ENCODE measurements at regions not wholly inside any gene's neighbourhood (a gene's known extent, or its start where the extent isn't known, plus 50 kb on each side); places are given as distances from the start of the nearest gene placed in this dataset.
"Not testable (repeated sequence)": the region's sequence is repeated elsewhere in the genome, so short reads cannot be mapped to it uniquely, and the experiment has no call there.

DNA sequence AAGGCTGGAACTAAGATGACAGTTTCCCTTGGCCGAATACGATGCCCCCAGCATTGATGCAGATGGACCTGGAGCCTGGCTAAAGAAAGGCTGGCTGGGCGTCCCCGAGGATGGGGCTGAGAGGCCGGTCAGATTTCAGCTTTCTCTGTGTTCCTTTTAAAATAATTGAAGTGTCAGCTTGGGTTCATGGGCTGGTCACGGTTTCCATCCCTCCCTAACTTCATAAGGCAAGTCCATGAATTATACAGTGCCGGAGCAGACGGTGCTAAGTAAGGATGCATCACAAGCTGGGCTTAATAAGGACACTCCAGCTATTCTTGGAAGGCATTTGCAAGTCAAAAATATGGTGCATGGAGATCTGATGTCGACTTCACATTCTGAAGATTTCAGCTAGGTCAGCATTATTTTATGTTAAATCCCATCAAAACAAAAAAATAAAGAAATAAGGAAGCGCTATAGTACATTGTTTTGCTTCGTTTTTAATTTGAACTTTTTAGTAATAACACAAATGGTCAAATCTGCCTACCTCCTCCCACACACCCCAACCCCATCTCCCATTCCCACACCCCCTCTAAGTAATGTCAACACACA is 220.8 kb downstream of the RPLP1 start:
- no peak for DNase-seq (ENCODE audit: low read depth, low spot score)

DNA sequence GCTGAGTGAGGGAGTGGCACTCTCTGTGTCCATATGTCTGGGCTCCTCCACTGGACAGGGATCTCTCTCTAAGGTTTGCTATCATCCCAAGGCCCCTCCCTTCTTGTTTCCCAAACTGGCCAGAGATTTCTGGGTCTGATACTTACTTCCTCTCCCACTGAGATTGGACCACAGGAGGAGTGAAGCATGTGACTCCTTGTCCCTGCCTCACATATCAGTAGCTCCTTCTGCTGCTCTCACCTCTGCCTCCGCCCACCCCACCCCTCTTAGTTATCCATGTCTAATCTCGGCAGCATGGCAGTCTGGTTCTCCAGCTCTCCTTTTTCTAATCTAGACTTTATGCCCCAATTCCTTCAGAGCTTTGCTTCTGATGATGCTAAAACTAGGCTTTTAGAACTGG is 223.1 kb downstream of the RPLP1 start:
- DNase-seq (ENCODE audit: low read depth, low spot score), result no peak

DNA sequence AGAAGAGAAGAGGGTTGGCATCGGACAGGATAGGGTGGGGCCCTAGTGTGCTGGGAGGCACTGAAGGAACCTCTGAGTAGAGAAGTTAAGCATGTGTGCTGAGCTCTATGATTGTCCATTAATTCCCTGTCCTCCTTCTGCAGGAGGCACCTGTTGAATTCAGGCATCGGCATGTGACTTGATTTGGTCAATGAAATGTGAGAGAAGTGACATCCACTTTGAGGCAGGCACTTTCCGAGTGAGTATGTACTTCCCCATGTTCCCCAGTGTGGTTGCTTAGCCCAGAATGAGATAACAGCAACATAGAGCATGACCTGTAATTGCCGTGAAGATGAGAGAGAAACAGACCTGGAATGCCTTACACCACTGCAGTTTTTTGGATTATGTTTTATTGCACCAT is 224.8 kb downstream of the RPLP1 start:
- DNase-seq (ENCODE audit: low read depth, low spot score), result no peak

DNA sequence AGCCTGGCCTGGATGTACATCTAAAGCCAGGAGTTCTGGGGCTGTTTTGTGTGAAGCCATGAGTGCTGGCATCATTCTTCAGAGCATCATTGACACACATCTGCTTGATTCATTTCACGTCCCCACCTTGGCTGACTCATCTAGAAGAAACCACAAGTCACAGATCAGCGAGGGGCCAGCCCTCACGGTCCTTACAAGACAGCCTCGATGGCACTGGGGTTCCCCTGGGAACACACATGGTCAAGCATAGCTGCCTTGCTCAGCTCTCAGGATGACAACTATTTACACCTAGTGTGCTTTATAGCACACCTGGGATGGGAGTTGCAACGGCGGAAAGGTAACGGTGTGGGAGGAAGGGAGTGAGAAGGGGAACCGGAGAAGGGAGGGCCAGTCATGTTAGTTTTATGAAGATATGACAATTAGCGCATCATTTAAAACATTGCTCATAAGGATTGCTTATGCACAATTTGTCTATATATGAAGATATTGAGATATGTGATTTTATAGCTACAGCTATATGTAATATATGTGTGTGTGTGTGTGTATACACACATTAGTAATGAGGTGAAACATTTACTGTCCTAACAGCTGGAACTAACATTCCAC is 227.1 kb downstream of the RPLP1 start:
- DNase-seq (ENCODE audit: low read depth, low spot score), result no peak

DNA sequence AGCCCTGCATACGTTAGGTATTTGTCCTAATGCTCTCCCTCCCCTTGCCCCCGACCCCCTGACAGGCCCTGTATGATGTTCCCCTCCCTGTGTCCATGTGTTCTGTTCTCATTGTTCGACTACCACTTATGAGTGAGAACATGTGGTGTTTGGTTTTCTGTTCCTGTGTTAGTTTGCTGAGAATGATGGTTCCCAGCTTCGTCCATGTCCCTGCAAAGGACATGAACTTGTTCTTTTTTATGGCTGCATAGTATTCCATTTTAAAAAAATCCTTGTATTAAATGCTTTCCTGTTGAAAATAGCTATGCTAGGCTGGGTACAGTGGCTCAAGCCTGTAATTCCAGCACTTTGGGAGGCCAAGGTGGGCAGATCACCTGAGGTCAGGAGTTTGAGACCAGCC is 232.2 kb downstream of the RPLP1 start:
- DNase-seq (ENCODE audit: low read depth, low spot score), result not testable (repeated sequence)

DNA sequence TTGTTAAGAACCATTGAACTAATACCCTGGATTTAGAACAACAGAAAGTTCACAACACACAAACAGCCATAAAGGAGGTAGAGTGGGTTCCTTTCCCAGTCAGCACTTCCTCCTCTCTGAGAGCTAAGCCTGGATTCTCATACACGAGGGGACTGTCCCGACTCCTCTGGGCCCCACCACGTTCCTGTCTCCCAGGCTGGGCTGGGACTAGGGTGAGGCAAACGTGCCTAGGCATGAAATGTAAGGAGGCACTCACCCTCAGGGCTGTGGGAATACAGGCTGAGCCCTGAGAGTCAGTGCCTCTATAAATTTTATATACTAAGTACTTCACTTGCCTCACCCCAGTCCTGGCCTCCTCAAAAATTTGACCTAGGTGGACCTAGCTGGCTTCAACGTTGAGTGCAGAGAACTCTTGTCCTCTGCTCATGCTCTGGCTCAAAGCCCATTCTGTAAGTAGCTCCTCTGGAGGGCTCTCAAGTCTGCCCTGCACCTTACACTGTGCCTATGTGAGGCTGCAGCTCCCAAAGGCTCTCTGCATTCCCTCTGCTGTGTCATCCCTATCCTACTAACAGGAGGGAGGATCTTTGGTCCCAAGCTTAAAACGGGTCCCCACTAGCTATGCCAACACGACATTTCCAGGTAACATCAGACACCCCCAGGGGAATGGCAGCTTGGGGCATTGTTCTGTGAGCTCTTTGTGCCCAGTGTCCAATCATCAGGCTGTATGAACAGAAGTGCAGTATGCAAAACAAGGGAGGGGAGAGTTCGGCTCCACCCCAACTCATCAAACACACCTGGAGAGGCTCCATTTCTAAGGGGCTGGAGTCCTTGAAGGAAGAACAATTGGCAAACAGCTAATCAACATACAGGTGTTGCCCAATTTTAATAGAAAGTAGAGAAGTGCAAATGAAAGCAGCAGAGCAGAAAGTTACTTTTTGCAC is 233.2 kb downstream of the RPLP1 start:
- DNase-seq (ENCODE audit: low read depth, low spot score), result no peak

DNA sequence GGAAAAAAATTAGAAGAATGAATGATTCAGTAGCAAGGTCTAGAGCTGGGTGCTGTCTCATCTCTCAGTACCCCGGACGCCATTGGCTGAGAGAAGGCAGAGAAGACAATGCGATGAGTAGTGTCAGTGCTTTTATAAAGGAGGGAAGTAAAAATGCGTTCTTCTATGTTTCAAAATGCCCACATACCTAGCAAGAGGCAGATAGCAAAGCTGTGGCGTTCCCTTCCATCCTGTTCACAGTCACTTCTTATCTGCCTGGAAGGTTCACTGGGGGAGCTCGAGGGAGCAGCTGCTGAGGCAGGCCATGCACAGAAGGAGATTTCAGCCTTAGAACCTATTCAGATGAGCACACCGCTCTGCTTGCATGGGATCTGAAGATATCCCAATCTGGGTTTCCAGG is 234.0 kb downstream of the RPLP1 start:
- no peak for DNase-seq (ENCODE audit: low read depth, low spot score)

DNA sequence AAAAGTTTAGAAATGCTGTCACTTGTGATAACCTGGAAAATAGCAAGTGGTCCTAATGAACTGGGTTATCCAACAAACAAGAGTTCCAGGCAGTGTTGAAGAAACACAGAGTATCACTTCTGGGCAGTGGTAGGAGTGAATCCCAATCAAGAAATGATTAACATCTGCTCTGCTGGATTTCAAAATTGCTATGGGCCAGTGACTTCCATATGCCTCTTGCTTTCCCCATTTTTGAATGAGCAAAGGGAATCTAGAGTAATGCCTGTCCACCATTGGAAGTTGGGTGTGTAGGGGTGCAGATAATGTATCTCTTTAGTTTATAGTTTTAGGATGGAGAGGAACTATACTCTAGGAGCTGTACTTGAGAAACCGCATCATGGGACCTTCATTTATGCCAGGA is 236.5 kb downstream of the RPLP1 start:
- DNase-seq (ENCODE audit: low read depth, low spot score), result no peak

DNA sequence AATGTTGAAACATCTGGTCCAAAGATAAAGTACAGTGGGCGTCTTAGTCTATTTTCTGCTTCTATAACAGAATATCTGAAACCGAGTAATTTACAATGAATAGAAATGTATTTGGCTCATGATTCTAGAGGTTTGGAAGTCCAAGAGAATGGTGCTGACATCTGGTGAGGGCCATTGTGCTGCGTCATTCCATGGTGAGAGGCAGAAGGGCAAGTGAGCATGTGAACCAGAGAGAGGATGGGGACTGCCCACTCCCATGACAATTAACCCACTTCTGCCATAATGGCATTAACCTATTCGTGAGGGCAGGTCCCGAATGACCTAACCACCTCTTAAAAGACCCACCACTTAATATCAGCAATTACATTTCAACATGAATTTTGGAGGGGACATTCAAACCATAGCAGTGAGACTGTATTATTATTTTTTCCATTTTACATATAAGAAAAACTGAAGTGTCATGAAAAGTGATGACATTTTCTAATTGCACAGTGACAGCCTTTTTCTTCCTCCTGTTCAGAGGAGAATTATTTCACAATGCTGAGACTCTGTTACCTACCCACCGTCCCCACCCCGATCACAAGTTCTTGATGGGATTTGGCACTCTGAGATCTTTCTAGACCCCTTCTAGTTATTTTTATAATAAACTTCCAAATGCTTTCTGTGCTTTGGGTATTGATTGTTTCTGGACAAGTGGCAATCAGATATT is 238.8 kb downstream of the RPLP1 start:
- no peak for DNase-seq (ENCODE audit: low read depth, low spot score)

DNA sequence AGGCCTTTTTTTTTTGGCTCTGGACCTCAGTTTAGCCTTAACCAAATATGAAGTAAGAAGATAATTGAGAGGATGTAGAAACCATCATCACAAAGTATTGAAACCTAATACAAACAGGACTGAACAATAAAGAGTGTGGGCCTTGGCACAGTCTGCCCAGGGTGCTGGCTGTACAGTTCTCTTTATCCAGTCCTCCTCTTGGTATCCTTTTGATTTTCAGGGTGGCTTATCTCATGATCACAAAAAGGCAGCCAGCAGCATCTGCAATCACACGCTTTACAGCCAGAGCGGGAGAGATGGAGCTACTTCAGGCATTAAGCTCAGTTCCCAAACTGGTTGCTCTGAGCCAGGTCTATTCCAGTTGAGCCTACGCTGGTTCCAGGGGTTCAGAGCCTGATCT is 239.7 kb downstream of the RPLP1 start:
- DNase-seq (ENCODE audit: low read depth, low spot score), result no peak

DNA sequence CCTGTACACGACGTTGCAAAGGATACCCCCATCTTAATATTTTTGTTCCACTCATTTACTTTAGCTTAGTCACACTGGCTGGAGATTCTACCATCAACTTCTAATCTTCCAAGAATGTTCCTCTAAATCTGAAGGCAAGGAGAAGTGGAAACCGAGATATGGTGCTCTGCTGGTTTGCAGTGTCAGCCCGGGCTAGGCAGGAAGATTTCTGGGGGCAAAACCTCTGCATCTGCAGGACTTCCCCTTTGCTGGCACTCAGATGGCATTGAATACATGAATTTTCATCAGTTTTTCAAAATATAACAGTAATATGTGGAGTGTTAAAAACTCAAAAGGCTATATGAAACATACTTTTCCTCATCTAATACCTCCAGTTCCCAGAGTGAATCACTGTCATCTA is 240.4 kb downstream of the RPLP1 start:
- no peak for DNase-seq (ENCODE audit: low read depth, low spot score)

DNA sequence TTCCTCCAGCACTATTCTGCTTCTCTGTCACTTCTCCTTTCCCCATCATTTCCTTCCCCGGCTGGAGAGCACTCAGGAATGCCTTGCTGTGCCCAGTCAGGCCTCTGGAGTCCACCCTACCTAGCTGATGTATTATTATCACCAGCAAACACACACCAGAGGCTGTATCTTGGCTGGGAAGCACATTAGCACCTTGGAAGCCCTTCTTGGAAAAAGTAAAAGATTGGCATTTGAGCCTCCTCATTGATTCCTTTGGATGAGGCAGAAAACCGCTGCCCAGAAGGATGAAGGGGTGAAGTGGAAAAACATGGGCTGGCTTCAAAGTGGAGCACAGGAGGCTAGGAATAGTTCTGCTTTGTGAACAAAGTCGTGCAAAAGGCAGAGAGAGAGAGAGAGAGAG is 244.3 kb downstream of the RPLP1 start:
- no peak for DNase-seq (ENCODE audit: low read depth, low spot score)

DNA sequence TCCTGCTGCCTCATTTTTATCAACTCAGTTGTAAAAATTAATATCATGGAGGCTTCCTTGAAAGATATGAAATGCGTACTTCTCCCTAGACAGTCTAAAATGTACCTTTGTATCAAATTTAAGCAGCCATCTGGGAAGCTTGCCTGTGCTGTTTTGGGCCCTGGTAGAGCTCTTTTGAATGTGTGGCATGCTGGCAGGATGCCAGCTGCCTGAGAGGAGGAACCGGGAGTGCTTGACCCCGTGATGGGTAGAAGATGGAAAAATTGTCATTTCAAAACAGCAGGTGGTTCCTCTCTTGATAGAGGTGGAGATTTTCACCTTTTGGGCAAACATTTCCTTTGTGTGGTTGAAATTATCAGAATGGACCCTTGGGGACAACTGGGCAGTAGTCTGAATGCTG is 245.3 kb downstream of the RPLP1 start:
- no peak for DNase-seq (ENCODE audit: low read depth, low spot score)

DNA sequence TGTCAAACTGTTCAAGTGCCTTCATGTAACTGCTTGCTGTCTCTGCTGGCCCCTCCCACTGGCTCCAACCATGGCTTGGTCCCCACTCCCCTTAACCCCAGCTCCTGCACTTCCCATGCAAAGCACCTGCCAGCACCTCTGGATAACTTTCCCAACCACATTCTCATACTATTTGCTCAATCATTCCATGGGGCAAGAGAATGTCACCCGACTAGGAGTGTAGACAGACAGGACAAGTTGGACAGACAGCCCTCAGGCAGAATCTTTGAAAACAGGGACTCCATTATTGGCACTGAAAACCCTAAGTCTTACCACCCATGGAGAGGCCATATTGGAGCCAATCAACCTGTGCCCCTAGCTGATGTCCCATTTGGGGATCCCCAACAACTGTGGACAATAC is 246.5 kb downstream of the RPLP1 start:
- no peak for DNase-seq (ENCODE audit: low read depth, low spot score)

DNA sequence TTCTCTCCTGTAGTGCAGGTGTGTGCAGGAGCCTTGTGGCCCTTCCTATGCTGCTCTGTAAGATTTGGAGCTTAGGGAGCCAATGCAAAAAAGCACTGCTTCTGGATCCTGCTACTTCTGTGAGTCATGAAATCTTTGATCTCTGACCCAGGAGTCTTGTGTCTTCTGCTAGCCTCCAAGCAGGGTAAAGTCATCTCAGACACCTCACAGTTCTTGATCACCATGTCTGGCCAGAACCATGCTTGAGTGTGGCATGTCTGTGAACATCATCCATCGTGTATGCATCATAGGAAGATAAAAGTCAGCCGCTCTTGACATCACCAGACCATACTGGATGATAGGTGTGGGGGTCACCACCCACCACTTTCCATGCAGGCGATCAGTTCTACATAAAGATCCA is 247.8 kb downstream of the RPLP1 start:
- DNase-seq (ENCODE audit: low read depth, low spot score), result no peak

DNA sequence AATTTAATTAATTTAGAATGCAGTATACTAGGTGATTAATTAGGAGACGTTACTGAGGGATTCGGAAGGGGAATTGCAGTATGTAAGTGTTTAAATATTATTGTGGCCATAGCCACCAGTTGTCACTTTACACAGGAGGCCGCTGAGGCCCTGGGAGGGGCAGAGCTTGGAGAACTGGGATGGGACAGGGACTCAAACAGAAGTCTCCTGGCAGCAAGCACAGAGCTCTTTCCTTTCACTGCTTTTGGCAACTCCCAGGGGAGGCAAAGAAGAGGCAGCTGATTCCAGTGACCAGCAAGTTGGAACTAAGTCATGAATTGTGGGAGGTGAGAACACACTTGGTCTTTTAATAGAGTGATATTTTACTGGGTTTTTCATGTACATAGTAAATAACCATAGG is 248.6 kb downstream of the RPLP1 start:
- no peak for DNase-seq (ENCODE audit: low read depth, low spot score)

DNA sequence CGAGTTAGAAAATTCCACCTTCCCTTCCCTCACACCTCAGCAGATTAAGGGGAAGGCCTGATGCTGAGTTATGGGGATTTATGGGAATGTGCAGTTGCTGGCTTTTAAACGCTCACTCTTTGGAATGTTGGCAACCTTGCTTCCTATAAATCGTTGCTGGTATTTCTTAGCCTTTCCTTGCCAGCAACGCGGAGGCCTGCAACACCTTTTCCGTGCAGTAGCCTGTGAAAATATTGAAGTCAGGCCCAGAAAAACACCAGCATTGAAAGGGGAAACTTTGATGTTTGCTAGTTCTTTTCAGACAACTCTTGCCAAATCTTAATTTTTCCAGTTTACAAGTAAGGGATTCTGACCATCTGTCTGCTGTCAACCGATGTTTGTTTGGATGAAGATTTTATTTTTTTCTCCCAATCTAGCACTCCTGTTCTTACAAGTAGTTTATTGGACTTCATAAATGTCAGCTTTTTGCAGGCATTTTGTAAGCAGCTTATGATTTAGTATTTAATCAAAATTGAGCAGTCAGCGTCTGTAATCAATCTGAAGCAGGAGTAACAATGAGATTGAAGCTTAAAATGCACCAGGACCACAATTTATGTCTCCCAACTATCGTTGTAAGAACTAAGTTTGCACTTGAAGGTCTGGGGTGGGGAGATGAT is 251.0 kb downstream of the RPLP1 start:
- DNase-seq (ENCODE audit: low read depth, low spot score), result no peak

DNA sequence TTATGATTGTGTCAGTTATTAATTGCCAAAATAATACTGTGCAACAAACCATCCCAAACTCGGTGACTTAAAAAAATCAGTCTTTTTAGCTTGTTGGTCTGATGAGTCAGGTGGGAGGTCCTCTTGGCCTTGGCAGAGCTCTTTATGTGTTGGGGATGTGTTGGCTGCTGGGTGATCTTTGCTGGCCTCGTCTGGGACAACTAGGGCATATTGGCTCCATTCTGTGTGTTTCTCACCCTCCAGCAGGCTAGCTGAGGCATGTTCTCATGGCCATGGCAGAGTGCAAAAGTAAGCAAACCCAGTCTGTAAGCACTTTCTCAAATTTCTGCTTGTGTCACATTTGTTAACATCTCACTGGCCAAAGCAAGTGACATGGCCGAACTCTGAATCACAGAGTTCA is 251.6 kb downstream of the RPLP1 start:
- no peak for DNase-seq (ENCODE audit: low read depth, low spot score)

DNA sequence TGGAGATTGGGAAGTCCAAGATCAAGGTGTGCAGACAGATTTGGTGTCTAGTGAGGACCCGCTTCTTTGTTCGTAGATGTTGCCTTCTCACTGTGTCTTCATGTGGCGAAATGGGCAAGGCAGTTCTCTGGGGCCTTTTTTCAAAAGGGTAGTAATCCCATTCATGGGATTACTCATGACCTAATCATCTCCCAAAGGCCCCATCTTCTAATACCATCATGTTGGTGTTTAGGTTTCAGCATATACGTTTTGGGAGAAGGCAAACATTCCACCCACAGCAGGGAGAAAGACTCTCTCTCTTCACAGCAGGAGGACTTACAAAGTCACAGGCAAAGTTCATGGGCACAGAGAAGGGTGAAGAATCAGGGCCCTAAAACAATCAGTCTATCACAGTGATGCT is 252.1 kb downstream of the RPLP1 start:
- DNase-seq (ENCODE audit: low read depth, low spot score), result no peak

DNA sequence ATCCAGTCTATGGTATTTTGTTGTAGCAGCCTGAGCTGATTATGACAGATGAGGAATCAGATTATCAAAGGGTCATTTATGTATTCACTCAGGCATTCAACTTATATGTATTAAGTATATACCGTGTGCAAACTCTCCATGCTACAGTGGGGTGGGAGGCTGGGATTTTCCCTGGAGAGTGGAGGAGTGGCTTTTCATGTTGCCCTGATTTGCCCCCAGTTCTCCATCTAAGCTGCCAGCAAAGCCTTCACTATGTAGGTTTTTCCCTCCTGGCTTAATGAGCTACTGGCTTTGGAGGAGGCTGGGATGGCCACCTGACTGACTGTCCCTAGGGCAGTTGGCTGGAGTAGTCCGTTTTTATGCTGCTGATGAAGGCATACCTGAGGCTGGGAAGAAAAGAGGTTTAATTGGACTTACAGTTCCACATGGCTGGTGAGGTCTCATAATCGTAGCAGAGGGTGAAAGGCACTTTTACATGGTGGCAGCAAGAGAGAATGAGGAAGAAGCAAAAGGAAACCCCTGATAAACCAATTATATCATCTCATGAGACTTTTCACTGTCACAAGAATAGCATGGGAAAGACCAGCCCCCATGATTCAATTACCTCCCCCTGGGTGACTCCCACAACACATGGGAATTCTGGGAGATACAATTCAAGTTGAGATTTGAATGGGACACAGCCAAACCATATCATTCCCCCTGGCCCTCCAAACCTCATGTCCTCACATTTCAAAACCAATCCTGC is 253.9 kb downstream of the RPLP1 start:
- DNase-seq (ENCODE audit: low read depth, low spot score), result no peak

DNA sequence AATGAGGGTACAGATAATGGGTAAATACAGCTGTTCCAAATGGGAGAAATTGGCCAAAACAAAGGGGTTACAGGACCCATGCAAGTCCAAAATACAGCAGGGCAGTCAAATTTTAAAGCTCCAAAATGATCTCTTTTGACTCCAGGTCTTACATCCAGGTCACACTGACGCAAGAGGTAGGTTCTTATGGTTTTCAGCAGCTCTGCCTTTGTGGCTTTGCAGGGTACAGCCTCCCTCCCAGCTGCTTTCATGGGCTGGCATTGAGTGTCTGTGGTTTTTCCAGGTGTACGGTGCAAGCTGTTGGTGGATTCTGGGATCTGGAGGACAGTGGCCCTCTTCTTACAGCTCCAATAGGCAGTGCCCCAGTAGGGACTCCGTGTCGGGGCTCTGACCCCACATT is 254.6 kb downstream of the RPLP1 start:
- not testable (repeated sequence) for DNase-seq (ENCODE audit: low read depth, low spot score)

All from iPS DF 19.7 (cell line).